Transverse colon (tissue), 3 donors: ENCODE measurements at regions not wholly inside any gene's neighbourhood (a gene's known extent, or its start where the extent isn't known, plus 50 kb on each side); places are given as distances from the start of the nearest gene placed in this dataset.

Experiments used
- EP300 ChIP-seq: sonication (generic); formaldehyde crosslinking; IDR thresholded peaks from one replicate; pipeline ENCODE4 v1.6.1; 2017; ENCODE audit warnings: antibody characterized with exemption, low read depth
- TF ChIP-seq, protein P1 (sequence below), 5 experiments: fragments of 200-600 bp in 3 of 5; fragments of 450-650 bp in 2 of 5; sonication (generic) in 3 of 5; IDR thresholded peaks; 1 replicate in 2 of 5; 2 replicates in 3 of 5; pipeline ENCODE4 v1.5.1; 2016 to 2017; ENCODE audit warnings: antibody characterized with exemption in 5 of 5, inconsistent platforms in 3 of 5, mild to moderate bottlenecking in 2 of 5, moderate library complexity in 1 of 5

DNA sequence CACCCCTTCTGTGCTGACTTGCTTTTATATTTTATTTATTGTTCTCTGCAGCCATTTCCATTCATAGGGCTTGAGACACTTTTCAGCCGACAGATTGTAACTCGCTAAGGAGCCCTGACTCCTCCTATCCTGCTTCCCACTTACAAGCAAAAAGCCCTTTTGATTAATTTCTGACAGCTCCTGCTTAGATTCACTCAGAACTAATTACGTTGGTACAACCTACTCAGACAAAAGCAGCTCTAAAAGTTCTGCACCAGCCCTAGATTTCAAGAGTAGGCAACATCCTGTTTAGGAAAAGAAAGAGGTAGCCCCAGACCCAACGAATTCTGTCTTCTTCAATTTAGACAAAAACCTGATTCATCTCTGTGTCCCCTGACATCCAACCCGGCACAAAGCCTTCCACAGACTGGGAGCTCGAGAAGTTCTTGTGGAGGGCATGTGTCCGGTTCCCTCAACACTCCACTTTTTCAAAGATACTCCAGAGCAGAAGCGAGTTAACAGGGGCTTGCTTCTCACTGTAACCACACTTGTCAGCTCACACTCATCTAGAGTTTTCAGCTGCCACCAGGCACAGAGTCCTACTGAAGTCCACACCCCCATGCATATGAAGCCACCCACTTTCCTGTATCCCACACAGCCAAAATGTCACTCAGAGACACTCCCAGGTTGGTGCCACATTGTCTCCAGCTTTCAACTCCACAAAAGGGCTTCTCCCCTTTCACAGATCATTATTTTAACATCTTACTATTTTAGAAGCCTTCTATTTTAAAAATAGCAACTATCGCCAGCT is 113.6 kb upstream of the NFE2L3 start:
- TF ChIP-seq, protein P1, sequence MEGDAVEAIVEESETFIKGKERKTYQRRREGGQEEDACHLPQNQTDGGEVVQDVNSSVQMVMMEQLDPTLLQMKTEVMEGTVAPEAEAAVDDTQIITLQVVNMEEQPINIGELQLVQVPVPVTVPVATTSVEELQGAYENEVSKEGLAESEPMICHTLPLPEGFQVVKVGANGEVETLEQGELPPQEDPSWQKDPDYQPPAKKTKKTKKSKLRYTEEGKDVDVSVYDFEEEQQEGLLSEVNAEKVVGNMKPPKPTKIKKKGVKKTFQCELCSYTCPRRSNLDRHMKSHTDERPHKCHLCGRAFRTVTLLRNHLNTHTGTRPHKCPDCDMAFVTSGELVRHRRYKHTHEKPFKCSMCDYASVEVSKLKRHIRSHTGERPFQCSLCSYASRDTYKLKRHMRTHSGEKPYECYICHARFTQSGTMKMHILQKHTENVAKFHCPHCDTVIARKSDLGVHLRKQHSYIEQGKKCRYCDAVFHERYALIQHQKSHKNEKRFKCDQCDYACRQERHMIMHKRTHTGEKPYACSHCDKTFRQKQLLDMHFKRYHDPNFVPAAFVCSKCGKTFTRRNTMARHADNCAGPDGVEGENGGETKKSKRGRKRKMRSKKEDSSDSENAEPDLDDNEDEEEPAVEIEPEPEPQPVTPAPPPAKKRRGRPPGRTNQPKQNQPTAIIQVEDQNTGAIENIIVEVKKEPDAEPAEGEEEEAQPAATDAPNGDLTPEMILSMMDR (IDR thresholded peaks at IDR 0.05) = no peak
- no peak for TF ChIP-seq EP300
